Stimulated activated CD8-positive, alpha-beta memory T cell treated with anti-CD3 and anti-CD28 coated beads, Interleukin-15, amount 100 ng/mL, for 48 hours (primary cell): ENCODE measurements at regions not wholly inside any gene's neighbourhood (a gene's known extent, or its start where the extent isn't known, plus 50 kb on each side); places are given as distances from the start of the nearest gene placed in this dataset.
"Not testable (repeated sequence)": the region's sequence is repeated elsewhere in the genome, so short reads cannot be mapped to it uniquely, and the experiment has no call there.

Source experiments
- DNase-seq, 2 donors: peaks; one replicate each; pipeline ENCODE4 v3.0.0-alpha.2; 2020; ENCODE audit warnings: low read depth in 2 of 2

- DNase-seq, result no peak
These were observed 91.3 kb downstream of the ZNF467 start for GRCh38 chr7:149682038-149682437.

DNA sequence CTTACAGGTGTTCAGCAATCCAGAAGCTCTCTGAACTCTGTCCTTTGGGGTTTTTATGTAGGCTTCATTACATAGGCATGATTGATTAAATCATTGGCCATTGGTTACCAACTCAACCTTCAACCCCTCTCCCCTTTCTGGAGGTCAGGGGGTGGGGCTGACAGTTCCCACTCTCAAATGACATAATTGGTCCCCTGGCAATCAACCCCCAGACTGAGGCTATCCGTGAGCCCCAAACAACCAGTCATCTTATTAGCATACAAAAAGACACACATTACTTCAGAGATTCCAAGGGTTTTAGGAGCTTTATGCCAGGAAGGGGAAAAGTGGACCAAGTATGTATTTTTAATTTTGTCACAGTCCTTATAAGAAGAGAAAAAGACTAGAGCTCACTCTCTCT, 92.1 kb downstream of the ZNF467 start:
- DNase-seq, result no peak

- no peak for DNase-seq
These were observed 92.9 kb downstream of the ZNF467 start for GRCh38 chr7:149680331-149681025.

DNA sequence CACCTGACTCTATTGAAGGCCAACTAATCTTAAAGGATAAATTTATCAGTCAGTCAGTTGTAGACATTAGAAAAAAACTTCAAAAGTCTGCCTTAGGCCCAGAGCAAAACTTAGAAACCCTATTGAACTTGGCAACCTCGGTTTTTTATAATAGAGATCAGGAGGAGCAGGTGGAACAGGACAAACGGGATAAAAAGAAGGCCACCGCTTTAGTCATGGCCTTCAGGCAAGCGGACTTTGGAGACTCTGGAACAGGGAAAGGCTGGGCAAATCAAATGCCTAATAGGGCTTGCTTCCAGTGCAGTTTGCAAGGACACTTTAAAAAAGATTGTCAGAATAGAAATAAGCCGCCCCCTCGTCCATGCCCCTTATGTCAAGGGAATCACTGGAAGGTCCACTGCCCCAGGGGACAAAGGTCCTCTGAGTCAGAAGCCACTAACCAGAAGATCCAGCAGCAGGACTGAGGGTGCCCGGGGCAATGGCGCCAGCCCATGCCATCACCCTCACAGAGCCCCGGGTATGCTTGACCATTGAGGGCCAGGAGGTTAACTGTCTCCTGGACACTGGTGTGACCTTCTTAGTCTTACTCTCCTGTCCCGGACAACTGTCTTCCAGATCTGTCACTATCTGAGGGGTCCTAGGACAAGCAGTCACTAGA, 98.5 kb downstream of the ZNF467 start:
- not testable (repeated sequence) for DNase-seq

- no peak for DNase-seq
These were observed 100.4 kb downstream of the ZNF467 start for GRCh38 chr7:149673006-149673405.

DNA sequence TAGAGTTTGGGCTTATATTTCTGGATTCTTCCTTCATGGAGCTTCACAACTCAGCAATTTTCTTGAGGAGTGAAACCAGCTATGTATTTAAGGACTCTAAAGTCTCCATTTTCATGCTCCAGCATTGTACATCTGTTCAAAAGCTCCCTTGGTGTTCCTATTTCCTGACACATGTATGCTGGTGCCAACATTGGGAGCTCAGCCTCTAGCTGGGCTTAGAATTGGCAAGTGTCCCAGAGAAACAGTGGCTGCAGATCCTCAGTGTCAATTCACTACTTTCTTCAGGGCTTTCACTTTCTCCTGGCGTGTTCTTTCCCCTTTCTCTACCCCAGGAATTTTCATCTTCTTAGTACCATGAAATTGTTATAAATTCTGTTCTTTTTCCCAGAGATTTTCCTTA, 103.1 kb downstream of the ZNF467 start:
- DNase-seq, result no peak

DNA sequence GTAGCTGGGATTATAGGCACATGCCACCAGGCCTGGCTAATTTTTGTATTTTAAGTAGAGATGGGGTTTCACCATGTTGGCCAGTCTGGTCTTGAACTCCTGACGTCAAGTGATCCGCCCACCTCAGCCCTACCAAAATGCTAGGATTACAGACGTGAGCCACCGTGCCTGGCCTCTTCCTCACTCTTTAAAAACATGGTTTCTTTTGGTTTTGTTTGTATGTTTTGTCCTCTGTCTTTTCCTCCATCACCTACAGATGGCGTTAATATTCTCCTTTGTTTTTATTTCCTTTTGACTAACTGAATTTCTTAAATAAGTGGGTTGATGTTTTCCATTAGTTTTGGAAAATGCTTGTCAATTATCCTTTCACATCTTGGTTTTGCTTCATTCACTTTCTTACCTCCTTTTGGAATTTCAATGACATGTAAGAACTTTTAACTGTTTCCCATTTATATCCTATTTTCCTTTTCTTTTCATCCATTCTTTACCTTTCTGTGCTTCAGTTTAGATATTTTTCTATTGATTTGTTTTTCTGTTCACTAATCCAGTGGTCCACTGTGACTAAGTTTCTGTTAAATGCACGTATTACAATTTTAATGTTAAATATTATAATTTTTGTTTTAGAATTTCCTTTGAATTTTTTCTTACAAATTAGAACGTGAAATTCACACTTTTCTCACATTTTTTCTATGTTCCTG, 104.1 kb downstream of the ZNF467 start:
- no peak for DNase-seq

GRCh38 chr7:149666360-149666945, 106.9 kb downstream of the ZNF467 start:
- DNase-seq, result no peak

- DNase-seq, result not testable (repeated sequence)
These were observed 107.8 kb downstream of the ZNF467 start for GRCh38 chr7:149665618-149666017.

DNA sequence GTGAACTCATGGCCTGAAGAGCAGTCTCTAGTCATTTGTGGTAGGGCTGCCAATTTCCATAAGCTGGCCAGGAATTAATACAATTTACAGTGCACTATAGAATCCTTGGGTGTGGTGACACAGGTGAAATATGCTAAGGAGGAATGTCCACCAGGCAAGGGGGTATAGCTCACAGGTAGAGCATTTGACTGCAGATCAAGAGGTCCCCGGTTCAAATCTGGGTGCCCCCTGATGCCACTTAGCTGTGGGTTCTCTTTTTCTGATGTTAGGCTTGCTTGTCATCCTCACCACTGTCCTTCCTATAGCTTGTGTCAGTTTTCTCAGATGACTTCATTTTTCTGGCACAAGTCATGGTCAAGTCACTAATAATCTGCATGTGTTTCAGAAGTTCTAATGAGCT, 108.7 kb downstream of the ZNF467 start:
- DNase-seq, result no peak

- DNase-seq, result no peak
These were observed 109.2 kb downstream of the ZNF467 start for GRCh38 chr7:149664176-149664575.

DNA sequence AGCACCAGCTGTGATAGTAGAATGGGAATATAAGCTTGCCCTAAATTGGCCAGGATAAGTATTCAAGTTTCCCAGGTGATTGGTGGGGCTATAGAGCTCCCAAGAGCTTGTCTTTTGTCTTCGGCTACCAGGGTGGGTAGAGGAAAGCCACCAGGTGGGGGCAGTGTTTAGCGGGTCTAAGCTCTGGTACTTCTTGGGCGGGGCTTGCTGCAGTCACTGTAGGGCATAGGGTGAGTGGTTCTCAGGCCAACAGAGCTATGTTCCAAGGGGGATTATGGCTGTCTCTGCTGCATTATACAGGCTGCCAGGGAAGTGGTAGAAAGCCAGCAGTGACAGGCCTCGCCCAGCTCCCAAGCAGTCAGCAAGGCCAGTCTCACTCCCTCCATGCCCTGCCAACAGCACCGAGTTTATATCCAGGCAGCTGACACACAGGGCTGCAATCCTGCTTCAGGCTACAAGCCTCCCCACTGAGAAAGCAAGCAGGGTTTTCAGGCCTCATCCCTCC, 110.7 kb downstream of the ZNF467 start:
- DNase-seq, result peak; percentile 41 to 49

DNA sequence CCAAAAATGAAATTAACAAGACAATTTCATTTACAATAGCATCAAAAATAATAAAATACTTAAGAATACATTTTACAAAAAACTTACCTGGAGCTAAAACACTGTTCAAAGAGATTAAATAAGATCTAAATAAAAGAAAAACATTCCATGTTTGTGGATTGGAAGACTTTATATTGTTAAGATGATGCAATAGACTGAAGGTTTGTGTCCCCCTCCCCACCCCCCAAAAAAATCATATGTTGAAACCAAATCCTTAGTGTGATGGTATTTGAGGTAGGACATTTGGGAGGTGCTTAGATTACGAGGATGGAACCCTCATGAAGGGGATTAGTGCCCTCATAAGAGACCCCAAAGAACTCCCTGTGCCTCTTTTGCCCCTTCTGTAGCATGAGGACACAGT, 117.6 kb downstream of the ZNF467 start:
- DNase-seq, result no peak

DNA sequence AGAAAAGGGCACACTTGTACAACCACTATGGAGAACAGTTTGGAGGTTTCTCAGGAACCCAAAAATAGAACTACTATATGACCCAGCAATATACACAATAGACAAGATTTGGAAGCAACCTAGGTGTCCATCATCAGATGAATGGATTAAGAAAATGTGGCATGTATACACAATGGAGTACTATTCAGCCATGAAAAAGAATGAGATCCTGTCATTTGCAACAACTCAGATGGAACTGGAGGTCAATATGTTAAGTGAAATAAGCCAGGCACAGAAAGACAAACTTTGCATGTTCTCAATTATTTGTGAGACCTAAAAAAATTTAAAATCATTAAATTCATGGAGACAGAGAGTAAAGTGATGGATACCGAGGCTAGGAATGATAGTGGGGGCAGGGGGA, 118.8 kb downstream of the ZNF467 start:
- no peak for DNase-seq

GRCh38 chr7:149650190-149650589, 123.2 kb downstream of the ZNF467 start:
- not testable (repeated sequence) for DNase-seq

DNA sequence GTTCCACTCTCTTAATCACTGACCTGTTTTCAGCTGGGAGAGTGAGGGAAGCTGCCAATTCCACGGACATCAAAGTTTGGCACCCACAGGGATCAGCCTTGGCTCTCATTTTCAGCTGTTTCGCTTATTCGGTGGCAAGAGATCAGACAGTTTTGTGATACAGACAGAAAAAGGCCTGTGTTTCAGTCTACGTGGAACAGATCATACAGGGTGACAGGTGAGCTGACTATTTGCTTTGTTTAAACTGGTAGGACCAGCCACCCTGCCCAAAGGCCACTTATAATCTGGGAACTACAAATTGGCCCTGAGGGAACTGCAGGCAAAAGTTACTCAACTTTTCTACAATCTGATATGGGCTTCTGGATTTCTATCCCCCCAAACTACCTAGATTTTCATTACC, 128.6 kb downstream of the ZNF467 start:
- DNase-seq, result no peak

DNA sequence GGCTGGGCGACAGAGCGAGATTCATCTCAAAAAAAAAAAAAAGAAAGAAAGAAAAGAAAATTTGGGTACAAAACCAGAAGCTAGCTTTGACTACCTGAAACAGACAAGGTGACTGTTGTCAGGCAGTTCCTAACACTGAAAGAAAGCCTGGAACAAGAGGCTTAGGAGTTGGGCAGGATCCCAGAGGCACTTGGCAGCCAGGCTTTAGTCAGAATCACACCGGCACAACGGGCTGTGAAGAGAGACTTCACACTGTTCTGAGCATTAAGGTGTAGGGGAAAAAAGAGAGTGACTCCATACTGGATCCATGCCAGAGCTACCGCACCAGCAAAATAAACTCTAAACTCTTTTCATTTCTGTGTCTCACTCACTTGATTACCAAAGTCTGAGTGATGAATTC, 130.8 kb downstream of the ZNF467 start:
- no peak for DNase-seq

GRCh38 chr7:149638566-149639320, 134.6 kb downstream of the ZNF467 start:
- DNase-seq, result no peak

GRCh38 chr7:149637911-149638565, 135.3 kb downstream of the ZNF467 start:
- DNase-seq, result no peak

GRCh38 chr7:149635561-149636329, 137.6 kb downstream of the ZNF467 start:
- DNase-seq, result no peak
